IMR-90 (cell line): ENCODE measurements at regions not wholly inside any gene's neighbourhood (a gene's known extent, or its start where the extent isn't known, plus 50 kb on each side); places are given as distances from the start of the nearest gene placed in this dataset.

ENCODE experiments used
- CTCF ChIP-seq: conservative IDR thresholded peaks from 2 replicates; pipeline ENCODE4 v1.5.1; 2012; ENCODE audit warnings: mild to moderate bottlenecking, low read depth, low read length, improper control_type of control experiment
- USF2 ChIP-seq: fragments of 150-350 bp; IDR thresholded peaks from 2 replicates; pipeline ENCODE4 v1.6.1; 2017; ENCODE audit warnings: mild to moderate bottlenecking, antibody characterized with exemption, low read length, low read depth

GRCh38 chr9:120306561-120306960 lies 273.4 kb downstream of the CDK5RAP2 start:
- TF ChIP-seq USF2 (no peak), CTCF (no peak)
